Skin of body (tissue), 1 donor: ENCODE measurements at regions not wholly inside any gene's neighbourhood (a gene's known extent, or its start where the extent isn't known, plus 50 kb on each side); places are given as distances from the start of the nearest gene placed in this dataset.
A peak's percentile ranks its signal among the peaks of the same experiment; 100 is the strongest.

ENCODE experiments used
- DNase-seq: peaks from one replicate; lab custom pipeline; 2025; lab: John Stamatoyannopoulos, UW

DNA sequence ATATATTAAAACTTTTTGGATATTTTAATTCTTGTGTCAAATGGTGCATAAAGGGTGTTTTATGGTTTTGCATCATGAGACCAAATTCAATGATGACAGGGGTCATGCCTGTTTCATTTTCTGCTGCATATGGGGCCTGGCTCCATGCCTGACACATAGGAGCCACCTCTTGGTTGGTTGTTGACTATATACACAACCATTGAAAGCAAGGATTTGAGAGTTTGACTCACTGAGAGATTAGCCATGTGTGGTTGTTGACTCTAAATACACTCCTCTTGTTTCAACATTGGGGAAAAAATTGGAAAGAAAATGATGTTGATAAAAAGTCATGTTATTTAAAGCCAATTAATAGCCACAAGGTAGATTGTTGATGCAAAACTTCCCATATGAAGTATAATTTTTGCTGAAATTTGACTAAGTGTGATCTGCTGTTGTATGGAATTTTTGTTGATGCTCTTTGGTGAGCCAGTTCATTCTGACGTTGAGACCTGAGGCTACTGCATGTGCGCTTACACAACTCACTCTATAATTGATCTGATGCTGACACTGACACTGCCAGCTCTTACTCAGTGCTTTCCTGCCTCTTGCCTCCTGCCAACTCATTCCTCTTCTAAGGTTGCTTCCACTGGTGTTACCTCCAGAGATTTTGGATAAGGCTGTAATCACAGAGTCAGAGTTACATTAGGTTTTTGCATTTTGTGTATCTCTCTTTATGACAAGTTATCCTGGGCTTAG is 446.2 kb upstream of the SLC14A2 start:
- no peak for DNase-seq

GRCh38 chr18:45169610-45170009 is 445.7 kb upstream of the SLC14A2 start:
- DNase-seq = no peak

DNA sequence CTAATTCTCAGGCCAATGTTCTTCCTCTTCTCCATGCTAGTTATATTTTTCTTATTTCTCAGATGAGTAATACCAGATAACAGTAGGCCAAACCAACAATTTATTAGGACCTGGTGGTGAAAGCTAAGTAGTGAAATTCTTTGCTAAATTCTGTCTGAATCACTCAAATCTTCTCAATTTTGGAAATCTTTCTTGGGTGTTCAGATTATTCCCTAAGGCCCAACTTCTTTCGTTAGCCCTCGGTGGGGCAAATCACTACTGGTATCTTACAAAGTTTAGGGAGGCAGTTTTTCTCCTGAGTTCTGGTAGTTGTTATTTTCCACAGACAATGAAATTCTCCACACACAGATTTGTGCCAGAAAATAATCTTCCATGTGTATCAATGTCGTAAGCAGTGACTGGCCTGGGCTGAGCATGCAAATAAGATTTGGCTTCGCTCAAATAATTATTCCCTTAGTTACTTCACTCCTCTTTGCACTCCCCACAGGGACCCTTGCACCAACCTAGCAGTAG is 443.5 kb upstream of the SLC14A2 start:
- DNase-seq = no peak

GRCh38 chr18:45173327-45173726 is 441.9 kb upstream of the SLC14A2 start:
- no peak for DNase-seq

GRCh38 chr18:45173799-45174519 is 441.3 kb upstream of the SLC14A2 start:
- DNase-seq = no peak

DNA sequence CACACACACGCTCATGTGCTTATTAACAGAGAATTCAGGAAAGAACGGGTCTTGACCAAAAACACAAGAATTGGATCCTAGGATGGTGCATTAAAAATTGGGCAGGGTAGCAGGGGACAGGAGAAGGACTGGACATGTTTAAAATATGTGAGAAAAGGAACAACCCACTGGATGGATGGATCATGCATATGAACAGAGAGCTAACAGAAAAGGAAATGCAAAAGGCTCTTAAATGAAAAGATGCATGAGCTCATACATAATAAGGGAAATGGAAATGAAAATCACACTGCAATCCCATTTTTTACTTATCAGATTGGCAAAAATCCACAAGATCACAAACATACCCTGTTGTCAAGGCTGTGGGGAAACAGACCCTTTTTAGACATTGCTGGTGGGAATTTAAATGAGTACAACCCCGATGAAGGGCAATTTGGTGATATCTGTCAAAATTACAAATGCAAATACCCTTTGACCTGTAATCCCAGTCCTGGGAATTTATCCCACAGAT is 440.6 kb upstream of the SLC14A2 start:
- DNase-seq = no peak

DNA sequence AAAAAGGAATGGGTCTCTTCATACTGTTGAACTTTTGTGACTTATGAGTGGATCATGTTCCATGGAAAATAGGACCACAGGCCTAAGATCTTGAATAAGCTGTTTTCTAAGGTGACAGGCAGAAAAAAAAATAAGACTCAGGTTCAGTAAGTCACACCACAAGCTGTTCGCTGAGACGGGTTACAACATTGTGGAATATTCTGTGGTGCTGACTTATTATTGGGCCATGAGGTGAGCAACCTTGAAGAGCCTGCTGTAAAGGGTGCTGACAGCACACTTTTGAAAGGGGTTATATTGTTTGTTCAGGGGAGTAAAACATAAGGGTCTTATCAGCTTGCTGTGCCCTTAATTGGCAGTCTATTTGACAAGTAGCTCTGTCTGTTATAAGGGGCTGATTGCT is 439.8 kb upstream of the SLC14A2 start:
- no peak for DNase-seq

DNA sequence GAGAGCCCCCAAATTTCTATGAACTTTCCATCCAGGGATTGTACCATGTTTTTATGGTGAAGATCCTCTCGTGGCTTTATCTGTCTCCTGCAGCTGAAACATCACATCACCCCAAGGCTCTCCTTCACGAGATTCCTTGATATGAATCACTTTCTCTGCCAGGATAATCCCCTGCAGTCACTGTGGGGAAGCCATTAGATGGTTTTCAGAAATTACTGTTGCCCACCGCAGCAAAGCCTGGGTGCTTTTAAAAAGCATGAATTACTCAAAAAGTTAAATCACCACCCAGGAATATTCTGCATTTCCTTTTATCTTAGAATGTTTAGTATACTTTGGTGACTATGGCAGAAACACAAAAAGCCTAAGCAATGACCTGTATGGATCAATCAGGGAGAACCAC is 428.4 kb upstream of the SLC14A2 start:
- DNase-seq = no peak

GRCh38 chr18:45191795-45192194 is 423.5 kb upstream of the SLC14A2 start:
- no peak for DNase-seq

GRCh38 chr18:45197526-45197970 is 417.7 kb upstream of the SLC14A2 start:
- DNase-seq = peak; percentile 4

GRCh38 chr18:45198526-45198925 is 416.8 kb upstream of the SLC14A2 start:
- DNase-seq = no peak

DNA sequence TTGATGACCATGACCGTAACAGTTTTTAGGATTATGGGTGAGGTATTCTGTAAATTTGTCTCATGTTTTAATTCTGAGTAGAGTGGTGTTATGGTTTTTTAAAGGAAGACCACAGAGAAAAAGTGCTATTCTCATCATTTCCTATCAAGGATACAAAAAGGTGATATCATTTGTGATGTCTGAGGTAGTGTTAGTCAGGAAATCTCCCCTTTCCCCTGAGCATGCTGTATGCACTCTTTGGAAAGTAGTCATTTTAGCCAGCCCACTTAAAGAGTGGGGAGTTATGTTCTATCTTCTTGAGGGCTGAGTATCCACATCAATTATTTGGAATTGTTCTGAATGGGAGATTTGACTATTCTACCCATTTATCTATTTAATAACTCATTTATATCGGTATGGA is 414.2 kb upstream of the SLC14A2 start:
- DNase-seq = no peak

- DNase-seq = no peak
Measured at GRCh38 chr18:45201489-45201888, 413.8 kb upstream of the SLC14A2 start.

GRCh38 chr18:45202061-45202460 is 413.2 kb upstream of the SLC14A2 start:
- no peak for DNase-seq

- DNase-seq = no peak
Measured at GRCh38 chr18:45203677-45204076, 411.6 kb upstream of the SLC14A2 start.

DNA sequence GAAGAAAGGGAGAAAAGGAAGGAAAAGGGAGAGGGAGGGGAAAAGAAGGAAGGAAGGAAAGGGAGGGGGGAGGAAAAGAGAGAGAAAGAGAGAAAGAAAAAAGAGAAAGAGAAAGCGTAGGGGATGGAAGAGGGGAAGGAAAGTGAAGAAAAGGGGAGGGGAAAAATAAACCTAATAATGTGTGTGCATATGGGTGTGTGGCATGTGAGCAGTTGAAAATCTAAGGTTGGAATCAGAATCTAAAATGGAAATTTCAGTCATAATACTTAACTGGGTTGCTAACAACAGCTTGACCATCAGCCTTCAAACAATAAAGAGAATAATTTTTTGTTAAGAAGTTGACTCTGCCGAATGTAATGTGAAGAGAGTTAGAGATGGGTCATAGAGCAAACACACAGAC is 407.9 kb upstream of the SLC14A2 start:
- no peak for DNase-seq

- no peak for DNase-seq
Measured at GRCh38 chr18:45208164-45208563, 407.1 kb upstream of the SLC14A2 start.

DNA sequence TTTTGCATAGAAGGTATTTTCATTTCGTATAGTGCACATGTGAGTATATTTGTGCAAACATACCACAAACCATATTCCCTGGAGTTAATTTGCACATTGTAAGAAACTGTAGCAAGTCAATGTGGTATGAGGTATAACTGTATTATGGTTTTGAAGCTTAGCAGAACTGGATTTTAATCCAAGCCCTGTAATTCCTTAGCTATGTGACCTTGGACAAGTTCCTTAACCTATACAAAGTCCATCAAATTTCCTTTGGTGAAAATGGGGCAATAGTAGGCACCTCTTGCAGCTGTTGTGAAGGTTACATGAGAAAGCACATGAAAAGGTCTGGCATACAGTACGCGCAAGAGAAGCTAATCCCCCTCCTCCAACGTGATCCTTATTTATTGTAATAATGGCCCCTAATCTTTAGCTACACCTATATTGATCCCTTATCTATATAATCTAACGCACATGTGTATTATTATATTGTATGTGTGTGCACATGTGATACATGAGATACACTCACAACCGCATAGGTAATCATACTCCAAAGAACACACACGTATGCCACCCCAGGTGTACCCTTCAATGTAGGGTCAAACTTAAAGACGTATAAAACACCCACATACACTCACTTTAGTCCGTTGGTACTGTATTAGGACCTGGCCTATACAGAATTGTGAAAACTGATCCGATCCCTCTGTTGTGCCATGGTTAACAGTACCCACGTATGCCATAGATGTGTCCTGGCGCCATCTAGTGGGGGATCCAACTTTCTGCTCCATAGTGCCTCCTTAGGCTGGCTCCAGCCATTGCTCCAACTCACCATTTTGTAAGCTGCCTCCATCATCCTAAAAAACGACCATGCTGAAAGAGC is 402.9 kb upstream of the SLC14A2 start:
- peak; percentile 32 for DNase-seq

GRCh38 chr18:45213040-45213333 is 402.3 kb upstream of the SLC14A2 start:
- DNase-seq = no peak

GRCh38 chr18:45218436-45218835 is 396.8 kb upstream of the SLC14A2 start:
- no peak for DNase-seq

DNA sequence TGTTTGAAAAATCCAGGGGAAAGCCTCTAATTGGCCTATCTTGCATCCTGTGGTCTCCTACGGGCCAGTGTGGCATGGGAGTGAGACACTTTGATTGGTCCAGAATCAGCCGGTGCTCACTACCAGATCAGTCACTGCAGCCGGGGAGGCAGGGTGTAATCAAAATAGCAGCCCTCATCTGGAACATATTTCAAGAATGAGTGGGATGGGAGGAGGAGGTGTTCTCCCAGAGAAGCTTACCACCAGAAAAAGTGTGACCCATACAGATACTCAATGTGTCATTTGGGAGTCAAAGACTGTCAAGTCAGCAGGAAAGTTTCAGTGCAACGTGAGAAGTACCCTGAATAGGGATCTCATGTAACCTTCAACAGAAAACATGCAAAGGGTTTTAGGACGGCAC is 393.9 kb upstream of the SLC14A2 start:
- no peak for DNase-seq

DNA sequence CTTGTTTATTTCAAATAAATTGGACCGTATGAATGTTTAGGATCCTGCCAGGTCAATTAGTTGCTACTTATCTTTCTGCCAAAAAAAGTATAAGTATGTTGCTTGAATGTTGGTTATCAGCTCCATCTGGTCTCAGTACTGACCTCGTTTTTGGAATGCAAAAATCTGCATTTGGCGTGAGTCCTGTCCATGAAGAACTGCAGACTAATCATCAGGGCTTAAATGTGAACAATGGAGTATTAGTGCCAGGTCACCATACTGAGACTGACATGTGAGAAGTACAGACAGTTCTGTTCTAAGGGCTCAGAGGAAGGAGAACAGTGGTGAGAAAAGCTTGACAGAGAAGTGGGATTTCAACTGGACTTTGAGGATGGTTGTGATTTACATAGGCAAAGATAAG is 393.1 kb upstream of the SLC14A2 start:
- peak; percentile 16 for DNase-seq
